HEK293 (cell line): ENCODE measurements at regions not wholly inside any gene's neighbourhood (a gene's known extent, or its start where the extent isn't known, plus 50 kb on each side); places are given as distances from the start of the nearest gene placed in this dataset.

Experiments used
- CTCF ChIA-PET: fragments of 350-600 bp; formaldehyde crosslinking; extraction: SDS; loops from one replicate; lab custom pipeline; 2021; ENCODE audit warnings: antibody characterized with exemption; lab: Yijun Ruan, JAX
- POLR2A ChIA-PET: fragments of 300-600 bp; formaldehyde crosslinking; extraction: SDS; loops from one replicate; lab custom pipeline; 2020; ENCODE audit warnings: antibody characterized with exemption, inconsistent platforms; lab: Yijun Ruan, JAX
- H3K27ac ChIP-seq: fragments of 200-500 bp; sonication (Bioruptor generic); 2 replicates; pipeline ENCODE4 v1.5.1; 2014; ENCODE audit warnings: low read depth, low read length, control low read depth, inconsistent platforms; ENCODE audit errors: extremely low read depth
- H3K36me3 ChIP-seq, 2 experiments: fragments of 200-500 bp in 1 of 2; sonication (Bioruptor generic) in 1 of 2; 1 replicate in 1 of 2; 2 replicates in 1 of 2; pipeline ENCODE4 v1.5.1; 2014 to 2017; ENCODE audit warnings: inconsistent platforms in 2 of 2, low read length in 2 of 2; ENCODE audit not compliant: control insufficient read depth in 2 of 2, insufficient read depth in 1 of 2
- H3K4me1 ChIP-seq: fragments of 200-500 bp; sonication (Bioruptor generic); 2 replicates; pipeline ENCODE4 v1.5.1; 2014; ENCODE audit warnings: mild to moderate bottlenecking, low read length, inconsistent platforms; ENCODE audit not compliant: control insufficient read depth, insufficient read depth
- H3K4me3 ChIP-seq: 2 replicates; pipeline ENCODE4 v1.5.1; 2011; ENCODE audit warnings: low read depth, mild to moderate bottlenecking, control low read depth, low read length, moderate library complexity
- H3K9me3 ChIP-seq: fragments of 200-500 bp; sonication (Bioruptor generic); 2 replicates; pipeline ENCODE4 v1.5.1; 2014; ENCODE audit warnings: low read depth, low read length, inconsistent platforms; ENCODE audit not compliant: control insufficient read depth, insufficient read depth
- GLI2 ChIP-seq: fragments of 450-650 bp; formaldehyde crosslinking; IDR thresholded peaks from 2 replicates; pipeline ENCODE4; 2017; ENCODE audit warnings: missing biosample characterization, missing genetic modification characterization, low read depth, borderline replicate concordance
- PRDM1 ChIP-seq: fragments of 450-650 bp; formaldehyde crosslinking; IDR thresholded peaks from 2 replicates; pipeline ENCODE4; 2016; ENCODE audit warnings: missing biosample characterization, missing genetic modification characterization
- REPIN1 ChIP-seq: fragments of 450-650 bp; formaldehyde crosslinking; IDR thresholded peaks from 2 replicates; pipeline ENCODE4 v1.5.1; 2017; ENCODE audit warnings: missing biosample characterization, missing genetic modification characterization, low read depth
- SCRT1 ChIP-seq: fragments of 450-650 bp; formaldehyde crosslinking; IDR thresholded peaks from 2 replicates; pipeline ENCODE4 v1.5.1; 2016; ENCODE audit warnings: missing biosample characterization, missing genetic modification characterization, borderline replicate concordance
- ZBTB1 ChIP-seq: fragments of 450-650 bp; formaldehyde crosslinking; IDR thresholded peaks from 2 replicates; pipeline ENCODE4 v1.5.1; 2016; ENCODE audit warnings: missing biosample characterization, missing genetic modification characterization
- ZBTB7A ChIP-seq: fragments of 450-650 bp; formaldehyde crosslinking; IDR thresholded peaks from 2 replicates; pipeline ENCODE4 v1.5.1; 2016; ENCODE audit warnings: low read depth, missing biosample characterization, missing genetic modification characterization
- ZBTB8A ChIP-seq: fragments of 450-650 bp; formaldehyde crosslinking; IDR thresholded peaks from 2 replicates; pipeline ENCODE4 v1.5.1; 2016; ENCODE audit warnings: missing biosample characterization, missing genetic modification characterization
- ZNF140 ChIP-seq: fragments of 450-650 bp; formaldehyde crosslinking; IDR thresholded peaks from 2 replicates; pipeline ENCODE4 v1.5.1; 2016; ENCODE audit warnings: missing biosample characterization, missing genetic modification characterization
- ZNF19 ChIP-seq: fragments of 450-650 bp; formaldehyde crosslinking; IDR thresholded peaks from 2 replicates; pipeline ENCODE4; 2016; ENCODE audit warnings: missing biosample characterization, missing genetic modification characterization, low read depth
- ZNF302 ChIP-seq: fragments of 450-650 bp; formaldehyde crosslinking; IDR thresholded peaks from 2 replicates; pipeline ENCODE4 v1.5.1; 2016; ENCODE audit warnings: missing biosample characterization, missing genetic modification characterization, low read depth
- ZNF416 ChIP-seq: fragments of 450-650 bp; formaldehyde crosslinking; IDR thresholded peaks from 2 replicates; pipeline ENCODE4 v1.5.1; 2016; ENCODE audit warnings: missing biosample characterization, missing genetic modification characterization
- ZNF48 ChIP-seq: fragments of 450-650 bp; formaldehyde crosslinking; IDR thresholded peaks from 2 replicates; pipeline ENCODE4 v1.5.1; 2016; ENCODE audit warnings: missing biosample characterization, missing genetic modification characterization
- ZNF510 ChIP-seq: fragments of 450-650 bp; formaldehyde crosslinking; IDR thresholded peaks from 2 replicates; pipeline ENCODE4 v1.5.1; 2018; ENCODE audit warnings: mild to moderate bottlenecking, missing genetic modification characterization, missing biosample characterization; ENCODE audit not compliant: insufficient replicate concordance
- ZNF529 ChIP-seq: fragments of 450-650 bp; formaldehyde crosslinking; IDR thresholded peaks from 2 replicates; pipeline ENCODE4 v1.5.1; 2017; ENCODE audit warnings: missing genetic modification characterization, missing biosample characterization; ENCODE audit not compliant: insufficient replicate concordance
- ZNF629 ChIP-seq: fragments of 450-650 bp; formaldehyde crosslinking; IDR thresholded peaks from 2 replicates; pipeline ENCODE4 v1.5.1; 2017; ENCODE audit warnings: missing biosample characterization, missing genetic modification characterization
- ZNF654 ChIP-seq: fragments of 450-650 bp; formaldehyde crosslinking; IDR thresholded peaks from 2 replicates; pipeline ENCODE4 v1.5.1; 2016; ENCODE audit warnings: low read depth, missing biosample characterization, missing genetic modification characterization
- ZNF658 ChIP-seq: fragments of 450-650 bp; formaldehyde crosslinking; IDR thresholded peaks from 2 replicates; pipeline ENCODE4; 2016; ENCODE audit warnings: missing biosample characterization, missing genetic modification characterization
- ZNF660 ChIP-seq: fragments of 450-650 bp; IDR thresholded peaks from 2 replicates; pipeline ENCODE4 v1.5.1; 2018; ENCODE audit warnings: missing biosample characterization, mild to moderate bottlenecking, missing genetic modification characterization
- ZNF707 ChIP-seq: fragments of 450-650 bp; formaldehyde crosslinking; IDR thresholded peaks from 2 replicates; pipeline ENCODE4 v1.5.1; 2016; ENCODE audit warnings: missing biosample characterization, missing genetic modification characterization
- ZNF830 ChIP-seq: fragments of 450-650 bp; IDR thresholded peaks from 2 replicates; pipeline ENCODE4 v1.5.0; 2018; ENCODE audit warnings: missing biosample characterization, missing genetic modification characterization, low read depth, mild to moderate bottlenecking, moderate library complexity
- ZSCAN16 ChIP-seq: fragments of 450-650 bp; formaldehyde crosslinking; IDR thresholded peaks from 2 replicates; pipeline ENCODE4 v1.5.1; 2016; ENCODE audit warnings: missing biosample characterization, missing genetic modification characterization
- ZSCAN23 ChIP-seq: fragments of 450-650 bp; formaldehyde crosslinking; IDR thresholded peaks from 2 replicates; pipeline ENCODE4 v1.5.1; 2016; ENCODE audit warnings: missing biosample characterization, missing genetic modification characterization
- TF ChIP-seq, protein P1 (sequence below): fragments of 450-650 bp; formaldehyde crosslinking; IDR thresholded peaks from 2 replicates; pipeline ENCODE4 v1.5.1; 2016; ENCODE audit warnings: missing biosample characterization, missing genetic modification characterization
- TF ChIP-seq, protein P2 (sequence below): fragments of 450-650 bp; IDR thresholded peaks from 2 replicates; pipeline ENCODE4 v1.5.1; 2018; ENCODE audit warnings: missing biosample characterization, mild to moderate bottlenecking, missing genetic modification characterization
- TF ChIP-seq, protein P3 (sequence below): fragments of 450-650 bp; formaldehyde crosslinking; IDR thresholded peaks from 2 replicates; pipeline ENCODE4 v1.5.1; 2016; ENCODE audit warnings: missing biosample characterization, missing genetic modification characterization
- TF ChIP-seq, protein P4 (sequence below): fragments of 450-650 bp; formaldehyde crosslinking; IDR thresholded peaks from 2 replicates; pipeline ENCODE4 v1.5.1; 2016; ENCODE audit warnings: missing biosample characterization, missing genetic modification characterization

DNA sequence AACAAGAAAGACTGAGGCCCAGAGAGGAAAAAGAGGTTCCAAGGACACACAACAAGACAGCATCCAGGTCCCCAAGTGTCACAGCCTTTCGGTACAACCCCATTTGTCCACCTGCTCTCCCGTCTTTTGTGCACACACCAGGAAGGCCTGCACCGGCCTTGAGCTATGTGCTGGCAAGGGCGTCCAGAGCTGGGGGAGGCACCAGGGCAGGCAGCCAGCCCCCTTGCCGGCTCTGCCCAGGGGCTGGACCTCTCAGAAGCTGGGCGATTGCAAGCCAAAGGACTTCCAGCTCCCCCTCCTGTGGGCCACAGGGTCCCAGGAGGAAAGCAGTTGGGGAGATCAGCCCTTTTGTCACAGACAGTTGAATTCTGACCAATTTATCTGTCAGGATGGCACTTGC is 210.5 kb downstream of the MN1 start (continued):
- no peak for TF ChIP-seq ZNF302 (tag by site-specific recombination)
- TF ChIP-seq, protein P1, sequence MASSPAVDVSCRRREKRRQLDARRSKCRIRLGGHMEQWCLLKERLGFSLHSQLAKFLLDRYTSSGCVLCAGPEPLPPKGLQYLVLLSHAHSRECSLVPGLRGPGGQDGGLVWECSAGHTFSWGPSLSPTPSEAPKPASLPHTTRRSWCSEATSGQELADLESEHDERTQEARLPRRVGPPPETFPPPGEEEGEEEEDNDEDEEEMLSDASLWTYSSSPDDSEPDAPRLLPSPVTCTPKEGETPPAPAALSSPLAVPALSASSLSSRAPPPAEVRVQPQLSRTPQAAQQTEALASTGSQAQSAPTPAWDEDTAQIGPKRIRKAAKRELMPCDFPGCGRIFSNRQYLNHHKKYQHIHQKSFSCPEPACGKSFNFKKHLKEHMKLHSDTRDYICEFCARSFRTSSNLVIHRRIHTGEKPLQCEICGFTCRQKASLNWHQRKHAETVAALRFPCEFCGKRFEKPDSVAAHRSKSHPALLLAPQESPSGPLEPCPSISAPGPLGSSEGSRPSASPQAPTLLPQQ (tag by site-specific recombination), result no peak
- TF ChIP-seq ZNF660 (tag by site-specific recombination), result no peak
- TF ChIP-seq ZBTB1 (tag by site-specific recombination), result no peak
- TF ChIP-seq REPIN1, result no peak
- no peak for TF ChIP-seq ZNF140
- TF ChIP-seq, protein P2, sequence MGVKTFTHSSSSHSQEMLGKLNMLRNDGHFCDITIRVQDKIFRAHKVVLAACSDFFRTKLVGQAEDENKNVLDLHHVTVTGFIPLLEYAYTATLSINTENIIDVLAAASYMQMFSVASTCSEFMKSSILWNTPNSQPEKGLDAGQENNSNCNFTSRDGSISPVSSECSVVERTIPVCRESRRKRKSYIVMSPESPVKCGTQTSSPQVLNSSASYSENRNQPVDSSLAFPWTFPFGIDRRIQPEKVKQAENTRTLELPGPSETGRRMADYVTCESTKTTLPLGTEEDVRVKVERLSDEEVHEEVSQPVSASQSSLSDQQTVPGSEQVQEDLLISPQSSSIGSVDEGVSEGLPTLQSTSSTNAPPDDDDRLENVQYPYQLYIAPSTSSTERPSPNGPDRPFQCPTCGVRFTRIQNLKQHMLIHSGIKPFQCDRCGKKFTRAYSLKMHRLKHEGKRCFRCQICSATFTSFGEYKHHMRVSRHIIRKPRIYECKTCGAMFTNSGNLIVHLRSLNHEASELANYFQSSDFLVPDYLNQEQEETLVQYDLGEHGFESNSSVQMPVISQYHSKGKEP (tag by site-specific recombination), result no peak
- TF ChIP-seq ZNF19 (tag by site-specific recombination), result no peak

DNA sequence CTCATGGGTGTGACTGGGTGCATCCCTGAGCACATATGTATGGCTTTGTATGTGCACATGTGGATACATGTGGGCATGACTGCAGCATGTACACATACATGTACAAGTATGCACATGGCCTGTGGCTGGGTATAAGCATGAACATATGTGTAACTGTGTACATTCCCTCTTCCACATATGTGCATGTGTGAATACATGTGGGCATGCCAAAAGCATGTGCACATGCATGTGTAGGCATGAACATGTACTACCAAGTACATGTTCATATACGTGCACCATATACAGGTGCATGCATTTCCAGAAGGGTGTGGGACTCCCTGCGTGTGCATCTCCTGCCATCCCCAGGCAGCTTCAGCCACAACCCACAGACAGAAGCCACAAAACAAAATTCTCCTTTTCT is 208.2 kb downstream of the MN1 start:
- TF ChIP-seq ZNF830 (tag by site-specific recombination) (no peak), ZNF629 (tag by site-specific recombination) (no peak), ZSCAN23 (tag by site-specific recombination) (no peak), PRDM1 (tag by site-specific recombination) (no peak), ZNF658 (tag by site-specific recombination) (no peak), ZNF529 (tag by site-specific recombination) (no peak)
- TF ChIP-seq, protein P3, sequence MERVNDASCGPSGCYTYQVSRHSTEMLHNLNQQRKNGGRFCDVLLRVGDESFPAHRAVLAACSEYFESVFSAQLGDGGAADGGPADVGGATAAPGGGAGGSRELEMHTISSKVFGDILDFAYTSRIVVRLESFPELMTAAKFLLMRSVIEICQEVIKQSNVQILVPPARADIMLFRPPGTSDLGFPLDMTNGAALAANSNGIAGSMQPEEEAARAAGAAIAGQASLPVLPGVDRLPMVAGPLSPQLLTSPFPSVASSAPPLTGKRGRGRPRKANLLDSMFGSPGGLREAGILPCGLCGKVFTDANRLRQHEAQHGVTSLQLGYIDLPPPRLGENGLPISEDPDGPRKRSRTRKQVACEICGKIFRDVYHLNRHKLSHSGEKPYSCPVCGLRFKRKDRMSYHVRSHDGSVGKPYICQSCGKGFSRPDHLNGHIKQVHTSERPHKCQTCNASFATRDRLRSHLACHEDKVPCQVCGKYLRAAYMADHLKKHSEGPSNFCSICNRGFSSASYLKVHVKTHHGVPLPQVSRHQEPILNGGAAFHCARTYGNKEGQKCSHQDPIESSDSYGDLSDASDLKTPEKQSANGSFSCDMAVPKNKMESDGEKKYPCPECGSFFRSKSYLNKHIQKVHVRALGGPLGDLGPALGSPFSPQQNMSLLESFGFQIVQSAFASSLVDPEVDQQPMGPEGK (tag by site-specific recombination), result no peak
- Histone ChIP-seq H3K9me3 (no peaks in the 10 kb centered on the region), H3K4me1 (no peaks in the 10 kb centered on the region), H3K36me3 (no peaks in the 10 kb centered on the region), H3K4me3 (no peak overlapping the region), H3K27ac (no peak overlapping the region)
- POLR2A ChIA-PET, result no interaction called here
- CTCF ChIA-PET, result no interaction called here

DNA sequence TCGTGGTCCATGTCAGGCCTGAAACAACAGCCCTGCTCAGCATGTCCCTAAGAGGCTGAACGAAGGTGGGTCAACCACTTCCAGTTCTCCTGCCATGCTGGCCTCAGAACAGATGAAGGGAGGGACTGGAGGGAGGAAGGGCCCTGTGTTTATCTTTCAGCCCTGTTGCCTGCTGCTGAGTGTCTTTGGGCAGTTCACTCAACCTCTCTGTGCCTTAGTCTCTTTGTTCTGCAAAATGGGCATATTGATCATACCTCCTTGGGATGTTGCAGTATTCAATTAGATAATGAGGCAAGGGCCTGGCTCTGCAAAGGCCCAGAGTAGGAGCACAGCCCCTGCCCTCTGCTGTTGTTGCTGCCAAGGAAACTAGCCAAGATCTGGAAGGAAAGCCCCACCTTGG is 207.5 kb downstream of the MN1 start:
- no peak overlapping the region for H3K27ac ChIP-seq
- H3K36me3 ChIP-seq, result no peaks in the 10 kb centered on the region
- H3K4me3 ChIP-seq, result no peak overlapping the region
- ChIA-PET POLR2A (no interaction called here), CTCF (no interaction called here)
- H3K4me1 ChIP-seq, result no peaks in the 10 kb centered on the region
- H3K9me3 ChIP-seq, result no peaks in the 10 kb centered on the region
- TF ChIP-seq SCRT1 (no peak), ZNF707 (tag by site-specific recombination) (no peak), ZNF416 (tag by site-specific recombination) (no peak), ZBTB8A (tag by site-specific recombination) (no peak), GLI2 (no peak), ZNF510 (tag by site-specific recombination) (no peak), ZNF48 (tag by site-specific recombination) (no peak), ZNF654 (tag by site-specific recombination) (no peak), ZSCAN16 (tag by site-specific recombination) (no peak), ZBTB7A (tag by site-specific recombination) (no peak), ZNF830 (tag by site-specific recombination) (no peak)
- TF ChIP-seq, protein P4, sequence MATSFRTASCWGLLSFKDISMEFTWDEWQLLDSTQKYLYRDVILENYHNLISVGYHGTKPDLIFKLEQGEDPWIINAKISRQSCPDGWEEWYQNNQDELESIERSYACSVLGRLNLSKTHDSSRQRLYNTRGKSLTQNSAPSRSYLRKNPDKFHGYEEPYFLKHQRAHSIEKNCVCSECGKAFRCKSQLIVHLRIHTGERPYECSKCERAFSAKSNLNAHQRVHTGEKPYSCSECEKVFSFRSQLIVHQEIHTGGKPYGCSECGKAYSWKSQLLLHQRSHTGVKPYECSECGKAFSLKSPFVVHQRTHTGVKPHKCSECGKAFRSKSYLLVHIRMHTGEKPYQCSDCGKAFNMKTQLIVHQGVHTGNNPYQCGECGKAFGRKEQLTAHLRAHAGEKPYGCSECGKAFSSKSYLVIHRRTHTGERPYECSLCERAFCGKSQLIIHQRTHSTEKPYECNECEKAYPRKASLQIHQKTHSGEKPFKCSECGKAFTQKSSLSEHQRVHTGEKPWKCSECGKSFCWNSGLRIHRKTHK, result no peak
